CD14-positive monocyte (primary cell): ENCODE measurements at regions not wholly inside any gene's neighbourhood (a gene's known extent, or its start where the extent isn't known, plus 50 kb on each side); places are given as distances from the start of the nearest gene placed in this dataset.

ENCODE experiments used
- DNase-seq, 3 donors: peaks; one replicate each; pipeline ENCODE4 v3.0.0-alpha.2; 2011 to 2022
- H2AFZ ChIP-seq: 2 replicates; pipeline ENCODE4 v1.6.0; 2012; ENCODE audit warnings: mild to moderate bottlenecking, low read depth, low read length, inconsistent platforms; ENCODE audit not compliant: insufficient read depth, poor library complexity, severe bottlenecking
- H3K27ac ChIP-seq, 2 donors: 1 replicate in 1 of 2; 2 replicates in 1 of 2; pipeline ENCODE4 v1.5.1; 2012 to 2013; ENCODE audit warnings: low read length in 2 of 2, control low read depth in 1 of 2, inconsistent platforms in 1 of 2, low read depth in 1 of 2, mild to moderate bottlenecking in 1 of 2
- H3K27me3 ChIP-seq, 2 donors: one replicate each; pipeline versions ENCODE4 v1.6.0 to v1.6.1; 2011 to 2013; ENCODE audit warnings: low read length in 2 of 2; ENCODE audit not compliant: control insufficient read depth in 2 of 2, insufficient read depth in 2 of 2
- H3K36me3 ChIP-seq, 2 donors: replicated peaks in 1 of 2; 1 replicate in 1 of 2; 2 replicates in 1 of 2; pipeline versions ENCODE4 v1.5.1 to v1.6.1; 2012 to 2013; ENCODE audit warnings: low read length in 2 of 2, control low read depth in 1 of 2, inconsistent platforms in 1 of 2, mild to moderate bottlenecking in 1 of 2; ENCODE audit not compliant: insufficient read depth in 2 of 2, control insufficient read depth in 1 of 2
- H3K4me1 ChIP-seq, 2 donors: 1 replicate in 1 of 2; 2 replicates in 1 of 2; pipeline versions ENCODE4 v1.5.1 to v1.6.1; 2012 to 2013; ENCODE audit warnings: low read length in 2 of 2, control low read depth in 1 of 2, inconsistent platforms in 1 of 2, mild to moderate bottlenecking in 1 of 2, moderate library complexity in 1 of 2; ENCODE audit not compliant: insufficient read depth in 2 of 2, control insufficient read depth in 1 of 2
- H3K4me2 ChIP-seq: replicated peaks from 2 replicates; pipeline ENCODE3; 2012; ENCODE audit warnings: low read length, moderate library complexity, mild to moderate bottlenecking; ENCODE audit not compliant: poor library complexity, severe bottlenecking; ENCODE audit errors: extremely low read depth
- H3K4me3 ChIP-seq, 3 experiments: fragments of 200-600 bp in 1 of 3; sonication (generic) in 1 of 3; replicated peaks in 1 of 3; 1 replicate in 2 of 3; 2 replicates in 1 of 3; pipeline ENCODE4 v1.5.1; 2011 to 2013; ENCODE audit warnings: low read length in 3 of 3, mild to moderate bottlenecking in 3 of 3, control low read depth in 2 of 3, low read depth in 2 of 3, inconsistent platforms in 1 of 3, moderate library complexity in 1 of 3
- H3K79me2 ChIP-seq: 2 replicates; pipeline ENCODE4 v1.6.0; 2012; ENCODE audit warnings: mild to moderate bottlenecking, control low read depth, inconsistent platforms, low read length, moderate library complexity; ENCODE audit not compliant: insufficient read depth
- H3K9ac ChIP-seq: 2 replicates; pipeline ENCODE4 v1.6.0; 2017; ENCODE audit warnings: low read length, mild to moderate bottlenecking; ENCODE audit not compliant: insufficient read depth, poor library complexity, severe bottlenecking
- H3K9me3 ChIP-seq, 2 donors: replicated peaks in 1 of 2; 1 replicate in 1 of 2; 2 replicates in 1 of 2; pipeline versions ENCODE4 v1.5.1 to v1.6.1; 2012 to 2013; ENCODE audit warnings: low read length in 2 of 2, control low read depth in 1 of 2; ENCODE audit not compliant: control insufficient read depth in 1 of 2, insufficient read depth in 1 of 2
- H4K20me1 ChIP-seq: 2 replicates; pipeline ENCODE4 v1.6.0; 2012; ENCODE audit warnings: mild to moderate bottlenecking, low read length, control low read depth, moderate library complexity; ENCODE audit not compliant: insufficient read depth
- H3K27ac Mint-ChIP-seq, 7 donors: one replicate each; pipeline ENCODE4 v1.8.0; 2020; ENCODE audit warnings: mild to moderate bottlenecking in 7 of 7, mixed read lengths in 7 of 7, moderate library complexity in 6 of 7, inconsistent platforms in 2 of 7
- H3K27me3 Mint-ChIP-seq, 3 donors: one replicate each; pipeline ENCODE4 v1.8.0; 2021 to 2022; ENCODE audit warnings: low read depth in 3 of 3, mild to moderate bottlenecking in 3 of 3, mixed read lengths in 3 of 3, moderate library complexity in 3 of 3, inconsistent platforms in 1 of 3
- H3K36me3 Mint-ChIP-seq, 2 donors: one replicate each; pipeline ENCODE4 v1.8.0; 2020; ENCODE audit warnings: mixed read lengths in 2 of 2, inconsistent platforms in 1 of 2, mild to moderate bottlenecking in 1 of 2
- H3K4me1 Mint-ChIP-seq: one replicate; pipeline ENCODE4 v1.8.0; 2020; ENCODE audit warnings: mild to moderate bottlenecking, mixed read lengths
- H3K4me3 Mint-ChIP-seq, 2 donors: one replicate each; pipeline ENCODE4 v1.8.0; 2020; ENCODE audit warnings: mild to moderate bottlenecking in 2 of 2, mixed read lengths in 2 of 2, moderate library complexity in 1 of 2
- H3K9me3 Mint-ChIP-seq, 7 donors: one replicate each; pipeline ENCODE4 v1.8.0; 2020 to 2022; ENCODE audit warnings: mixed read lengths in 7 of 7, mild to moderate bottlenecking in 6 of 7, moderate library complexity in 6 of 7, inconsistent platforms in 2 of 7
- CTCF ChIP-seq: fragments of 200-600 bp; IDR thresholded peaks from one replicate; pipeline ENCODE4 v1.8.0; 2022; ENCODE audit warnings: antibody characterized with exemption, mild to moderate bottlenecking
- WGBS: methylation state at CpG from one replicate; pipeline ENCODE4 v1.1.5; 2013; ENCODE audit warnings: missing lambda C conversion rate; ENCODE audit not compliant: insufficient coverage; 5-methylcytosine and 5-hydroxymethylcytosine counted together
- intact Hi-C, 2 donors: fragments of 100-400 bp; cut with micrococcal nuclease; formaldehyde crosslinking; loops; one replicate each; pipeline versions ENCODE4 v1.15.0 to v1.15.1; 2023

- Histone ChIP-seq H4K20me1 (no peaks in the 10 kb centered on the region), H3K9ac (no peak overlapping the region), H2AFZ (no peak overlapping the region), H3K4me3 (no peak overlapping the region), H3K36me3 (no peaks in the 10 kb centered on the region), H3K4me2 (no peak overlapping the region), H3K9me3 (no peaks in the 10 kb centered on the region), H3K27me3 (no peaks in the 10 kb centered on the region), H3K27ac (no peak overlapping the region), H3K4me1 (no peaks in the 10 kb centered on the region), H3K79me2 (no peaks in the 10 kb centered on the region)
- Mint-ChIP-seq H3K4me1 (no peaks in the 10 kb centered on the region), H3K36me3 (no peaks in the 10 kb centered on the region), H3K9me3 (peaks cover 0 to 4% (median 0%) of the 10 kb centered on the region in 7 donors), H3K27me3 (peaks cover 0 to 4% (median 0%) of the 10 kb centered on the region in 3 donors), H3K27ac (no peak overlapping the region), H3K4me3 (no peak overlapping the region)
- no peak for TF ChIP-seq CTCF
- DNase-seq: no peak
- intact Hi-C loops: no loop called here
- WGBS: 97% methylated on average over 4 of the region's 4 CpGs
These were observed 210.3 kb downstream of the GLI2 start for GRCh38 chr2:120945832-120946499.

GRCh38 chr2:120947327-120947726 is 211.7 kb downstream of the GLI2 start:
- Histone ChIP-seq H3K27ac (no peak overlapping the region), H3K4me2 (no peak overlapping the region), H3K9ac (no peak overlapping the region), H3K79me2 (no peaks in the 10 kb centered on the region), H3K27me3 (no peaks in the 10 kb centered on the region), H4K20me1 (no peaks in the 10 kb centered on the region), H3K4me3 (no peak overlapping the region), H2AFZ (no peak overlapping the region), H3K4me1 (no peaks in the 10 kb centered on the region), H3K36me3 (no peaks in the 10 kb centered on the region), H3K9me3 (no peaks in the 10 kb centered on the region)
- Mint-ChIP-seq H3K4me3 (no peak overlapping the region), H3K36me3 (no peaks in the 10 kb centered on the region), H3K27ac (no peak overlapping the region), H3K9me3 (peaks cover 0 to 4% (median 0%) of the 10 kb centered on the region in 7 donors), H3K4me1 (no peaks in the 10 kb centered on the region), H3K27me3 (peaks cover 0 to 4% (median 0%) of the 10 kb centered on the region in 3 donors)
- no peak for TF ChIP-seq CTCF
- 94% methylated on average over 4 of the region's 5 CpGs for WGBS
- intact Hi-C loops: no loop called here
- DNase-seq: no peak
